ENCODE measurements at regions not wholly inside any gene's neighbourhood (a gene's known extent, or its start where the extent isn't known, plus 50 kb on each side); places are given as distances from the start of the nearest gene placed in this dataset.

GRCh38 chr2:83953697-83954096 lies 505.4 kb downstream of the SUCLG1 start:
- TF ChIP-seq CTCF (IDR thresholded peaks at IDR 0.05): no peak
- no peak for TF ChIP-seq EP300 (IDR thresholded peaks at IDR 0.05)

All from ovary (tissue), 3 donors.